Smooth muscle cell (in vitro differentiated cells): ENCODE measurements at regions not wholly inside any gene's neighbourhood (a gene's known extent, or its start where the extent isn't known, plus 50 kb on each side); places are given as distances from the start of the nearest gene placed in this dataset.
A peak's percentile ranks its signal among the peaks of the same experiment; 100 is the strongest.
"Not testable (repeated sequence)": the region's sequence is repeated elsewhere in the genome, so short reads cannot be mapped to it uniquely, and the experiment has no call there.

Experiments used
- DNase-seq: peaks from one replicate; lab custom pipeline; 2025; ENCODE audit not compliant: unreplicated experiment; lab: John Stamatoyannopoulos, UW
- H2AFZ ChIP-seq: fragments of 200-600 bp; sonication (generic); 2 replicates; pipeline ENCODE4 v1.6.0; 2016; ENCODE audit warnings: antibody characterized with exemption, low read depth, mild to moderate bottlenecking
- H3F3A ChIP-seq: fragments of 200-600 bp; sonication (generic); 2 replicates; pipeline ENCODE4 v1.6.0; 2017; ENCODE audit warnings: antibody characterized with exemption, low read depth
- H3K27ac ChIP-seq: fragments of 200-600 bp; sonication (generic); 2 replicates; pipeline ENCODE4 v1.5.1; 2016; ENCODE audit warnings: low read depth, mild to moderate bottlenecking
- H3K27me3 ChIP-seq: fragments of 200-600 bp; sonication (generic); 2 replicates; pipeline ENCODE4 v1.6.1; 2016; ENCODE audit warnings: low read depth, mild to moderate bottlenecking
- H3K36me3 ChIP-seq: fragments of 200-600 bp; sonication (generic); 2 replicates; pipeline ENCODE4 v1.5.1; 2016; ENCODE audit warnings: low read depth
- H3K4me1 ChIP-seq: fragments of 200-600 bp; sonication (generic); 2 replicates; pipeline ENCODE4 v1.5.1; 2016; ENCODE audit warnings: low read depth
- H3K4me2 ChIP-seq: fragments of 200-600 bp; sonication (generic); 2 replicates; pipeline ENCODE4 v1.6.0; 2016; ENCODE audit warnings: mild to moderate bottlenecking
- H3K4me3 ChIP-seq: fragments of 200-600 bp; sonication (generic); 2 replicates; pipeline ENCODE4 v1.5.1; 2016; ENCODE audit warnings: mild to moderate bottlenecking
- H3K79me2 ChIP-seq: fragments of 200-600 bp; sonication (generic); 2 replicates; pipeline ENCODE4 v1.6.0; 2016; ENCODE audit warnings: low read depth, mild to moderate bottlenecking
- H3K9ac ChIP-seq: fragments of 200-600 bp; sonication (generic); 2 replicates; pipeline ENCODE4 v1.6.0; 2016; ENCODE audit warnings: low read depth
- H3K9me3 ChIP-seq: fragments of 200-600 bp; sonication (generic); replicated peaks from 2 replicates; pipeline ENCODE4 v1.5.1; 2016; ENCODE audit warnings: low read depth
- H4K20me1 ChIP-seq: fragments of 200-600 bp; sonication (generic); 2 replicates; pipeline ENCODE4 v1.6.0; 2016; ENCODE audit warnings: low read depth
- WGBS: methylation state at CpG from one replicate; pipeline ENCODE4 v1.1.7; 2016; ENCODE audit warnings: low lambda C conversion rate; 5-methylcytosine and 5-hydroxymethylcytosine counted together
- TF ChIP-seq, protein P1 (sequence below): fragments of 200-600 bp; sonication (generic); IDR thresholded peaks from 2 replicates; pipeline ENCODE4 v1.5.1; 2017; ENCODE audit warnings: borderline replicate concordance, mild to moderate bottlenecking, antibody characterized with exemption; ENCODE audit not compliant: insufficient read depth, poor library complexity, severe bottlenecking

GRCh38 chr7:13117103-13117502 is 429.7 kb downstream of the ARL4A start:
- H3K79me2 ChIP-seq: no peaks in the 10 kb centered on the region
- H4K20me1 ChIP-seq: no peaks in the 10 kb centered on the region
- H3K9me3 ChIP-seq: no peaks in the 10 kb centered on the region
- peaks cover 13% of the 10 kb centered on the region for H3K4me1 ChIP-seq
- TF ChIP-seq, protein P1, sequence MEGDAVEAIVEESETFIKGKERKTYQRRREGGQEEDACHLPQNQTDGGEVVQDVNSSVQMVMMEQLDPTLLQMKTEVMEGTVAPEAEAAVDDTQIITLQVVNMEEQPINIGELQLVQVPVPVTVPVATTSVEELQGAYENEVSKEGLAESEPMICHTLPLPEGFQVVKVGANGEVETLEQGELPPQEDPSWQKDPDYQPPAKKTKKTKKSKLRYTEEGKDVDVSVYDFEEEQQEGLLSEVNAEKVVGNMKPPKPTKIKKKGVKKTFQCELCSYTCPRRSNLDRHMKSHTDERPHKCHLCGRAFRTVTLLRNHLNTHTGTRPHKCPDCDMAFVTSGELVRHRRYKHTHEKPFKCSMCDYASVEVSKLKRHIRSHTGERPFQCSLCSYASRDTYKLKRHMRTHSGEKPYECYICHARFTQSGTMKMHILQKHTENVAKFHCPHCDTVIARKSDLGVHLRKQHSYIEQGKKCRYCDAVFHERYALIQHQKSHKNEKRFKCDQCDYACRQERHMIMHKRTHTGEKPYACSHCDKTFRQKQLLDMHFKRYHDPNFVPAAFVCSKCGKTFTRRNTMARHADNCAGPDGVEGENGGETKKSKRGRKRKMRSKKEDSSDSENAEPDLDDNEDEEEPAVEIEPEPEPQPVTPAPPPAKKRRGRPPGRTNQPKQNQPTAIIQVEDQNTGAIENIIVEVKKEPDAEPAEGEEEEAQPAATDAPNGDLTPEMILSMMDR: peak; percentile 23
- H2AFZ ChIP-seq: no peak overlapping the region
- H3K36me3 ChIP-seq: no peaks in the 10 kb centered on the region
- WGBS: 39% methylated on average over 2 of the region's 2 CpGs
- no peak overlapping the region for H3K9ac ChIP-seq
- no peaks in the 10 kb centered on the region for H3K27me3 ChIP-seq
- DNase-seq: no peak
- H3K4me3 ChIP-seq: no peak overlapping the region
- H3K4me2 ChIP-seq: no peak overlapping the region
- no peak overlapping the region for H3K27ac ChIP-seq
- no peaks in the 10 kb centered on the region for H3F3A ChIP-seq

GRCh38 chr7:13117592-13117991 is 430.2 kb downstream of the ARL4A start:
- Histone ChIP-seq H3K9ac (no peak overlapping the region), H3K27ac (no peak overlapping the region), H3K9me3 (no peaks in the 10 kb centered on the region), H3K4me2 (no peak overlapping the region), H3K79me2 (no peaks in the 10 kb centered on the region), H3K27me3 (no peaks in the 10 kb centered on the region), H3K4me3 (no peak overlapping the region), H3F3A (no peaks in the 10 kb centered on the region), H4K20me1 (no peaks in the 10 kb centered on the region), H2AFZ (no peak overlapping the region), H3K36me3 (no peaks in the 10 kb centered on the region), H3K4me1 (peaks cover 13% of the 10 kb centered on the region)
- TF ChIP-seq, protein P1: no peak
- DNase-seq: no peak

DNA sequence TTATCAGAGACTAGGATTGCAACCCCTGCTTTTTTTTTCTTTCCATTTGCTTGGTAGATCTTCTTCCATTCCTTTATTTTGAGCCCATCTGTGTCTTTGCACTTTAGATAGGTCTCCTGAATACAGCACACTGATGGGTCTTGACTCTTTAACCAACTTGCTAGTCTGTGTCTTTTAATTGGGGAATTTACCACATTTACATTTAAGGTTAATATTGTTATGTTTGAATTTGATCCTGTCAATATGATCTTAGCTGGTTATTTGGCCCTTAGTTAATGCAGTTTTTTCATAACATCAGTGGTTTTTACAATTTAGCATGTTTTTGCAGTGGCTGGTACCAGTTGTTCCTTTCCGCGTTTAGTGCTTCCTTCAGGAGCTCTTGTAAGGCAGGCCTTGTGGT is 437.2 kb downstream of the ARL4A start:
- not testable (repeated sequence) for DNase-seq, H3K4me2 ChIP-seq, H3K27ac ChIP-seq, H2AFZ ChIP-seq, H3K4me1 ChIP-seq, H3K79me2 ChIP-seq, H3K9ac ChIP-seq, H3K27me3 ChIP-seq, H3K9me3 ChIP-seq, H3K36me3 ChIP-seq, H3F3A ChIP-seq, H3K4me3 ChIP-seq, H4K20me1 ChIP-seq
- 97% methylated on average over 2 of the region's 2 CpGs for whole genome bisulfite sequencing

DNA sequence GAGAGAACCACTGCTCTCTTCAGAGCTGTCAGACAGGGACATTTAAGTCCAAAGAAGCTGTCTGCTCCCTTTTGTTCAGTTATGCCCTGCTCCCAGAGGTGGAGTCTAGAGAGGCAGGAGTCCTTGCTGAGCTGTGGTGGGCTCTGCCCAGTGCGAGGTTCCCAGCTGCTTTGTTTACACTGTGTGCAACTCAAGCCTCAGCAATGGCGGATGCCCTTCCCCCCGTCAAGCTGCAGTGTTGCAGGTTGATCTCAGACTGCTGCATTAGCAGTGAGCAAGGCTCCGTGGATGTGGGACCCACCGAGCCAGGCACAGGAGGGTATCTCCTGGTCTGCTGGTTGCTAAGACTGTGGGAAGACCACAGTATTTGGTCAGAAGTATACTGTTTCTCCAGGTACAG is 438.9 kb downstream of the ARL4A start:
- Histone ChIP-seq H3K36me3 (no peaks in the 10 kb centered on the region), H3K79me2 (no peaks in the 10 kb centered on the region), H3K9me3 (no peaks in the 10 kb centered on the region), H3K27me3 (no peaks in the 10 kb centered on the region), H3K4me3 (no peak overlapping the region), H3K4me2 (no peak overlapping the region), H3K27ac (no peak overlapping the region), H2AFZ (no peak overlapping the region), H4K20me1 (no peaks in the 10 kb centered on the region), H3K9ac (no peak overlapping the region), H3K4me1 (no peaks in the 10 kb centered on the region), H3F3A (no peaks in the 10 kb centered on the region)
- TF ChIP-seq, protein P1: no peak
- no peak for DNase-seq
- WGBS: 82% methylated on average over 5 of the region's 5 CpGs
